Spleen (tissue), 7 donors: ENCODE measurements at regions not wholly inside any gene's neighbourhood (a gene's known extent, or its start where the extent isn't known, plus 50 kb on each side); places are given as distances from the start of the nearest gene placed in this dataset.

Experiments
- POLR2A ChIP-seq, 3 donors: fragments of 450-650 bp; IDR thresholded peaks; one replicate each; pipeline ENCODE4 v1.5.1; 2017; ENCODE audit warnings: antibody characterized with exemption in 3 of 3, mild to moderate bottlenecking in 1 of 3
- POLR2AphosphoS5 ChIP-seq, 3 donors: sonication (generic); formaldehyde crosslinking; IDR thresholded peaks; one replicate each; pipeline ENCODE4 v1.5.1; 2017; ENCODE audit warnings: antibody characterized with exemption in 3 of 3
- TF ChIP-seq, protein P1 (sequence below), 11 experiments: fragments of 200-600 bp in 7 of 11; fragments of 450-650 bp in 4 of 11; sonication (generic) in 4 of 11; IDR thresholded peaks in 8 of 11; conservative IDR thresholded peaks in 3 of 11; 1 replicate in 7 of 11; 2 replicates in 4 of 11; pipeline versions ENCODE4 v1.4.0 to v1.8.0; 2016 to 2021; ENCODE audit warnings: antibody characterized with exemption in 11 of 11, inconsistent platforms in 4 of 11, mild to moderate bottlenecking in 1 of 11
- donor health status: DM: no; HTN: no; CAD: no; lungs with moderate emphysema.
- donor health status: DM: no; HTN: no; CAD: no.
- donor health status: DM: no; HTN: no; CAD: no.

DNA sequence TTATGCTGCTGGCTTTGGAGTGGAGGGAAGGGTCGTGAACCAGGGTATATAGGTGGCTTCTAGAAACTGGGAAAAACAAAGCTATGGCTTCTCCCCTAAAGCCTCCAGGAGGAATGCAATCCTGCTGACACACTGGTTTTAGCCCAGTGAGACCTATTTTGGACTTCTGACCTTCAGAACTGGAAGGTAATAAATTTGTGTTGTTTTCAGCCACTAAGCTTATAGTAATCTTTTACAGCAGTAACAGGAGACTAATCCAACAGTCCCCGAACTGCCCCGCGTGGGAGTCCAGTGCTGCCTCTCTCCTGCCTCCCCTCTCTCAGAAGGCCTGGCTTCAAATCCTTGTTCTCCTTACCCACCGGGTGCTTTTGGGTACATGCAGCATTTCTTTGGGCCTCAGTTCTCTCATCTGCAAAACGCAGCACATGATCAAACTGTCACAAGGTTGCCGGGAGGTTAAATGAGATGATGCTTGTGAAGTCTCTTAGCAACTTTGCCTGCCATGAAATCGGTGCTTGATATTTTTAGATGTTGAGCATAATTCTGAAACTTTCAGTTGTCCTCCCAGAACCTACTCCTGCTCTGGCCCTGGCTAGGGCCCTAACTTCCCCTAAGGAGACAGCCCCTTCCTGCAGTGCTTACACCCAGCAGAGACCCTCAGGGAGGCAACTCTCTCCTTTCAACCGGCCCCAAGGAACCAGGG is 127.3 kb upstream of the BOD1 start:
- TF ChIP-seq, protein P1, sequence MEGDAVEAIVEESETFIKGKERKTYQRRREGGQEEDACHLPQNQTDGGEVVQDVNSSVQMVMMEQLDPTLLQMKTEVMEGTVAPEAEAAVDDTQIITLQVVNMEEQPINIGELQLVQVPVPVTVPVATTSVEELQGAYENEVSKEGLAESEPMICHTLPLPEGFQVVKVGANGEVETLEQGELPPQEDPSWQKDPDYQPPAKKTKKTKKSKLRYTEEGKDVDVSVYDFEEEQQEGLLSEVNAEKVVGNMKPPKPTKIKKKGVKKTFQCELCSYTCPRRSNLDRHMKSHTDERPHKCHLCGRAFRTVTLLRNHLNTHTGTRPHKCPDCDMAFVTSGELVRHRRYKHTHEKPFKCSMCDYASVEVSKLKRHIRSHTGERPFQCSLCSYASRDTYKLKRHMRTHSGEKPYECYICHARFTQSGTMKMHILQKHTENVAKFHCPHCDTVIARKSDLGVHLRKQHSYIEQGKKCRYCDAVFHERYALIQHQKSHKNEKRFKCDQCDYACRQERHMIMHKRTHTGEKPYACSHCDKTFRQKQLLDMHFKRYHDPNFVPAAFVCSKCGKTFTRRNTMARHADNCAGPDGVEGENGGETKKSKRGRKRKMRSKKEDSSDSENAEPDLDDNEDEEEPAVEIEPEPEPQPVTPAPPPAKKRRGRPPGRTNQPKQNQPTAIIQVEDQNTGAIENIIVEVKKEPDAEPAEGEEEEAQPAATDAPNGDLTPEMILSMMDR (IDR thresholded peaks at IDR 0.05 in 8 of 11, conservative IDR thresholded peaks at IDR 0.05 in 3 of 11), result no peak
- TF ChIP-seq POLR2AphosphoS5 (IDR thresholded peaks at IDR 0.05) (no peak), POLR2A (IDR thresholded peaks at IDR 0.05) (no peak)
